Neural crest cell (in vitro differentiated cells): ENCODE measurements at regions not wholly inside any gene's neighbourhood (a gene's known extent, or its start where the extent isn't known, plus 50 kb on each side); places are given as distances from the start of the nearest gene placed in this dataset.

Source experiments
- DNase-seq: peaks from one replicate; pipeline ENCODE4 v3.0.0; 2021; ENCODE audit warnings: low read depth, mixed read lengths, low spot score
- H3K27ac Mint-ChIP-seq: one replicate; pipeline ENCODE4 v1.8.0; 2021; ENCODE audit warnings: mild to moderate bottlenecking, mixed read lengths; ENCODE audit not compliant: unreplicated experiment
- H3K27me3 Mint-ChIP-seq: 2 replicates; pipeline ENCODE4 v1.8.0; 2021; ENCODE audit warnings: low read depth, mild to moderate bottlenecking, mixed read lengths
- H3K36me3 Mint-ChIP-seq: 2 replicates; pipeline ENCODE4 v1.8.0; 2021; ENCODE audit warnings: low read depth, mild to moderate bottlenecking, mixed read lengths
- H3K4me1 Mint-ChIP-seq: 2 replicates; pipeline ENCODE4 v1.8.0; 2021; ENCODE audit warnings: mixed read lengths
- H3K4me3 Mint-ChIP-seq: one replicate; pipeline ENCODE4 v1.8.0; 2021; ENCODE audit warnings: mild to moderate bottlenecking, mixed read lengths
- H3K9me3 Mint-ChIP-seq: 2 replicates; pipeline ENCODE4 v1.8.0; 2021; ENCODE audit warnings: mixed read lengths
- TF ChIP-seq, protein P1 (sequence below): fragments of 200-600 bp; sonication (generic); conservative IDR thresholded peaks from 2 replicates; pipeline ENCODE4 v1.5.0; 2021; ENCODE audit warnings: antibody characterized with exemption, mild to moderate bottlenecking

DNA sequence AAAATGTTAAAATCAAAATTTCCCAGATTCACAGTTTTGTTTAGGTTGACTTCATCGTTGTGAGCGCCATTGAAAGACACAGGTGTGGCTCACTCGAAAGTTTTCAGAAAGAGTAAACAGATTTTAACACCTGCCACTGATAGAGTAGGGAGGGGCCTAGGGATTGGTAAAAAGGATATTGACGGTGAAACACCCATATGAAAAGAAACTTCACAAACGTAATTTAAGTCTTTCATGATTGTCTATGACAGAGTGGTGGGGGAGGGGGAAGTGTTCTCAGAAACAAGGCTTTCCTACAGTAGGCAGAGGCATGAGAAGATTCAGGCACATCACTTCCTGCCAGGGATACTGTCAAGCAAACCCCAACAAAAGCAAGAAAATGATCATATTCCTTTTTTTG, 101.4 kb downstream of the PERP start:
- Mint-ChIP-seq H3K4me3 (no peak overlapping the region), H3K9me3 (no peaks in the 10 kb centered on the region), H3K27me3 (no peaks in the 10 kb centered on the region), H3K36me3 (no peaks in the 10 kb centered on the region), H3K27ac (no peak overlapping the region), H3K4me1 (peaks cover 14% of the 10 kb centered on the region)
- DNase-seq = no peak
- TF ChIP-seq, protein P1, sequence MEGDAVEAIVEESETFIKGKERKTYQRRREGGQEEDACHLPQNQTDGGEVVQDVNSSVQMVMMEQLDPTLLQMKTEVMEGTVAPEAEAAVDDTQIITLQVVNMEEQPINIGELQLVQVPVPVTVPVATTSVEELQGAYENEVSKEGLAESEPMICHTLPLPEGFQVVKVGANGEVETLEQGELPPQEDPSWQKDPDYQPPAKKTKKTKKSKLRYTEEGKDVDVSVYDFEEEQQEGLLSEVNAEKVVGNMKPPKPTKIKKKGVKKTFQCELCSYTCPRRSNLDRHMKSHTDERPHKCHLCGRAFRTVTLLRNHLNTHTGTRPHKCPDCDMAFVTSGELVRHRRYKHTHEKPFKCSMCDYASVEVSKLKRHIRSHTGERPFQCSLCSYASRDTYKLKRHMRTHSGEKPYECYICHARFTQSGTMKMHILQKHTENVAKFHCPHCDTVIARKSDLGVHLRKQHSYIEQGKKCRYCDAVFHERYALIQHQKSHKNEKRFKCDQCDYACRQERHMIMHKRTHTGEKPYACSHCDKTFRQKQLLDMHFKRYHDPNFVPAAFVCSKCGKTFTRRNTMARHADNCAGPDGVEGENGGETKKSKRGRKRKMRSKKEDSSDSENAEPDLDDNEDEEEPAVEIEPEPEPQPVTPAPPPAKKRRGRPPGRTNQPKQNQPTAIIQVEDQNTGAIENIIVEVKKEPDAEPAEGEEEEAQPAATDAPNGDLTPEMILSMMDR = no peak

DNA sequence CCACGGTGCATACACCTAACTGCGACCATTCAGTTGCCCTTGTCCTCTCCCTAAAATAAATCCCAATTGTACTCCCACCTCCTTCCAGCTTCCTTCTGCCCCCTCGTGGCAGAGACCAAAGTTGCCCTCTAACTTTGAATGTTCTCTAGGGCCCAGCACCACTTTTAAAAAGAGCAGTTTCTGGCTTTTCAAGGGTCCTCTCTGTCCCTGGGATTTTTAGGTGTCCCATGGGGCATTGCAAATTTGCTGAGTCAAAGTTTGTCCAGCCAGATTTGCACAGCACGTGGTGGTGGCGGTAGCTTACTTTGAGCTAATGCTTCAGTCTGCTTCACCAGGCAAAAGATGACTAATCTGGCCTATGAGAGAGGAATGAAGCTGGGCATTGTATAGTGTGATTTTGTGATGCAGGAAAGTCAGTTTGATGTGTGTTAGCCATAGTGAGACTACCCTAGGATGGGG, 100.2 kb downstream of the PERP start:
- DNase-seq = no peak
- H3K27ac Mint-ChIP-seq = no peak overlapping the region
- TF ChIP-seq, protein P1 = peak; percentile 68

DNA sequence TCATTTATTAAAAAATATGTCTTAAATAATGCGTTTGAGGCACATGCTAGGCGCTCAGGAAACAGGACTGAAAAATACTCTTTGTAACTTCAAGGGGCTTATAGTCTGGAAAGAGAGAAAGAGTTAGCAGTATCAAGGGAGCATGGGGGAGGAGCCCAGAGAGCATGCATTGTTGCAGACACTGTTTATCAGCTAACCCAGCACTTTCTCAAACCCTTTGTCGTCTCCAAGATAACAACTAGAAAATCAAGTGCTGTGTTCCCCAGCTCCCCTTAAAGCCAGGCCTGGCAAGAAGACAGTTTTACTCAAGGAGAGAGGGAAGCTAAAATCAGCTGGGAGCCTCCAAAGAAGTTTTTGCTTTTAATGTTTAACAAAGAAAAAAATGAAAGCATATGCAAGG, 98.4 kb downstream of the PERP start:
- no peak overlapping the region for H3K4me3 Mint-ChIP-seq
- H3K4me1 Mint-ChIP-seq = peaks cover 10% of the 10 kb centered on the region
- no peaks in the 10 kb centered on the region for H3K27me3 Mint-ChIP-seq
- no peaks in the 10 kb centered on the region for H3K36me3 Mint-ChIP-seq
- no peak overlapping the region for H3K27ac Mint-ChIP-seq
- TF ChIP-seq, protein P1 = no peak
- no peaks in the 10 kb centered on the region for H3K9me3 Mint-ChIP-seq
- no peak for DNase-seq

More for the DNA sequence above, 100.2 kb downstream of the PERP start:
- no peaks in the 10 kb centered on the region for H3K9me3 Mint-ChIP-seq
- no peak overlapping the region for H3K4me3 Mint-ChIP-seq
- peaks cover 10% of the 10 kb centered on the region for H3K4me1 Mint-ChIP-seq
- no peaks in the 10 kb centered on the region for H3K36me3 Mint-ChIP-seq
- no peaks in the 10 kb centered on the region for H3K27me3 Mint-ChIP-seq

DNA sequence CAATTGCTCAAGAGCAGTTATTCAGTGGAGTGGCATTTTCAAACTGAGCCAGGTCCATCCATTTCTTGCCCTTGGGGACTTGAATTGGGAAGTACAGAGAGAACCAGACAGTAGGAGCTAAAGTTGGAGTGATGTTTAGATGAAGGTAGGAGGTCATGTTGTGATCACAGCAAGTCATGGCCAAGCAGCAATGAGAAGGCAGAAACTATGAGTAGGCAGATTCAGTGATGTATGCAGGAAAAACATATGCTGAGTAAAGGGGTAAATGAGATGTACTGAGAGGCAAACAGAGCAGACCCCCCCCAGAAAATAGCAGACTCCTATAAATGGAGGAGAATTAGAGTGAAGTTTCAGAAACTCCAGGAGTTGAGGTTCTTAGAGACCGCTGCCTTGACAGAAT, 95.8 kb downstream of the PERP start:
- TF ChIP-seq, protein P1 = no peak
- no peak overlapping the region for H3K4me3 Mint-ChIP-seq
- no peak overlapping the region for H3K27ac Mint-ChIP-seq
- H3K4me1 Mint-ChIP-seq = no peaks in the 10 kb centered on the region
- H3K36me3 Mint-ChIP-seq = no peaks in the 10 kb centered on the region
- no peaks in the 10 kb centered on the region for H3K27me3 Mint-ChIP-seq
- no peak for DNase-seq
- no peaks in the 10 kb centered on the region for H3K9me3 Mint-ChIP-seq

DNA sequence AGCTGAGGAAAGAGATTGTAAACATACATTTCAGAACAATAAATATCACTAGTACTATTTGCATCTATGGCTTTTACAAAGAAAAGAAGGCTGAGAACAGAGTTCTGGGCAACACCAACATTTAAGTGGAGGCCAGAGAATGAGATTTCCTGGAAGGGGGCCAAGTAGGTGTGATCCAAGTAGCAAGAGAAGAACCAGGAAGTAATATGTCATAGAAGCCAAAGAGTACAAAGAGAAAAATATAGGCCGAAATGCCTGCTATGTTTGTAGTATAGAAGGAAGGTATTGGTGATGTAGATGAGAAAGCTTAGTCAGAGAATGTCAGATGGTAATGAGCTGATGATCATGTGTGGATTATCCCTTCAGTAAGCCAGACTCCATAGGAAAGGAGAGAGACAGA, 94.5 kb downstream of the PERP start:
- Mint-ChIP-seq H3K36me3 (no peaks in the 10 kb centered on the region), H3K4me3 (no peak overlapping the region), H3K27me3 (no peaks in the 10 kb centered on the region), H3K27ac (no peak overlapping the region), H3K4me1 (no peaks in the 10 kb centered on the region), H3K9me3 (no peaks in the 10 kb centered on the region)
- TF ChIP-seq, protein P1 = no peak
- DNase-seq = no peak

DNA sequence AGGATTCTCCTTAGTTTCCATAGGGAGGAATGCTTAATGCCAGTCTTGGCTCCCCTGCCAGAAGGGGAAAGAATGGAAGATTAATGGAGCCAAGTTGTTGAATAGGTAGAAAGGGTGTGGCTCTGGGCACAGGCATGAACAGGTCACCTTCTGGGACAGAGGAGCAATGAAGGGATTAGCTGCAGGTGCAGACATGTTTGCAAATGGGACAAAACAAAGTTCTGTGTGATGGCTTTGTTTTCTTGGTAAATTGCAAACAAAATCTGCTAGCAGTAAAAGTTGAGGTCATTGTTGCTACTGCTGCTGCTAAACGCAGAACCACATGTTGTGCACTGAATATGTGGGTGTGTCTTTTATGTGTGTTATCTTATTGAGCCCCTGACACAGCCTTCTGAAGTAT, 93.3 kb downstream of the PERP start:
- H3K27ac Mint-ChIP-seq = no peak overlapping the region

More for the DNA sequence above, 93.3 kb downstream of the PERP start:
- H3K4me1 Mint-ChIP-seq = no peaks in the 10 kb centered on the region
- H3K27me3 Mint-ChIP-seq = no peaks in the 10 kb centered on the region
- H3K36me3 Mint-ChIP-seq = no peaks in the 10 kb centered on the region
- TF ChIP-seq, protein P1 = no peak
- peaks cover 3% of the 10 kb centered on the region for H3K9me3 Mint-ChIP-seq
- DNase-seq = no peak
- no peak overlapping the region for H3K4me3 Mint-ChIP-seq
